CD4-positive, alpha-beta T cell treated with Interleukin-4 for 1 hour (primary cell): ENCODE measurements at regions not wholly inside any gene's neighbourhood (a gene's known extent, or its start where the extent isn't known, plus 50 kb on each side); places are given as distances from the start of the nearest gene placed in this dataset.

Experiments
- DNase-seq, 2 donors: peaks; one replicate each; pipeline ENCODE4 v3.0.0-alpha.2; 2020 to 2022

- DNase-seq, result no peak
These were observed 479.8 kb upstream of the SEMA3A start for GRCh38 chr7:84674236-84674913.

- DNase-seq, result no peak
These were observed 474.7 kb upstream of the SEMA3A start for GRCh38 chr7:84669177-84669732.

GRCh38 chr7:84668116-84668515, 473.5 kb upstream of the SEMA3A start:
- no peak for DNase-seq

DNA sequence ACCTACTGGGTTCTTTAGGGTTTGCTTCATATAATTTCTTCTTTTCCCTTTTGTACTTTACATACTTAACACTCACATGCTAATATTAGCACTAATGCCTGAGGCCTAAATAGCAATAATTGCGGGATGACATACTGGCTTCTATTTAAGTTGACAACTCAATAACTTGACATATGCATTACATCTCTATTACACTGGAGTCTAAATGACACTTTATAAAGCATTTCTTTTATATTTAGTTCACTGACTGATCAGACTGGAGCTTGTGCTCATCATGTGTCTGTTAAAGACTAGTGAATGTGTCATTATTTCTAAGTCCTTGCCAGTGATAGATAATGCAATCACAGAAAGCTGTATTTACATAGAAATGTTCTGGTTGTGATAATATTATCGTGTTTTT, 472.1 kb upstream of the SEMA3A start:
- DNase-seq, result no peak

DNA sequence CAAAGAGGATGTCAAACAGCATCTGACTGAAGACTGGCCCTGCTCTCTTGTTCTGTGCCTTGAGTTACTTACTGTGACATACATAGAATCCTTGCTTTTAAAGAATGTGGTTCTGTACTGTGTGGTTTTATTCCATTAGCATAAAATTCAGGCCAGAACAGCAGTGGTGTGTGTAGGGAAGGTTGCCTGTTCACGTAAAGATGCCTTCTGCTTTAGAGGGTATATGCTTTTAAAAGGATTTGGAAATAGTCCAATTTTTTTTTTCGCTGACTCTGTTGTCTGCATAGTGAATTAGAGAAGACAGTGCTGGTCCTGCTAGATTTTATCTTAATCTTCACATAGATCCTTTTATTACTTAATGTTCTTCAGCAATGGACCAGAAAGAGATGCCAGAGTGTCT, 470.8 kb upstream of the SEMA3A start:
- DNase-seq, result no peak

- no peak for DNase-seq
These were observed 470.0 kb upstream of the SEMA3A start for GRCh38 chr7:84664626-84665025.

DNA sequence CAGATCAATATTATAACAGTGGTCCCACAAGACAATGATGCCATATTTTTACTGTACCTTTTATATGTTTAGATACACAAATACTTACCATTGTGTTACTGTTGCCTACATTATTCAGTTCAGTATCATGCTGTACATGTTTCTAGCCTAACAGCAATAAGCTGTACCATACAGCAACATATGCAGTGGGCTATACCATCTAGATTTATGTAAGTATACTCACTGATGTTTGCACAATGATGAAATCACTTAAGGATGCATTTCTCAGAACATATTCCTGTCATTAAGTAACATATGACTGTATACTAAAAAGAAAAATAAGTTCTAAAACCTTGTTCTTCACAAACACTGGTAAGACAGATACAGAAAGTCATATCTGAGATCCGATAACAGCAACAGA, 468.6 kb upstream of the SEMA3A start:
- no peak for DNase-seq

DNA sequence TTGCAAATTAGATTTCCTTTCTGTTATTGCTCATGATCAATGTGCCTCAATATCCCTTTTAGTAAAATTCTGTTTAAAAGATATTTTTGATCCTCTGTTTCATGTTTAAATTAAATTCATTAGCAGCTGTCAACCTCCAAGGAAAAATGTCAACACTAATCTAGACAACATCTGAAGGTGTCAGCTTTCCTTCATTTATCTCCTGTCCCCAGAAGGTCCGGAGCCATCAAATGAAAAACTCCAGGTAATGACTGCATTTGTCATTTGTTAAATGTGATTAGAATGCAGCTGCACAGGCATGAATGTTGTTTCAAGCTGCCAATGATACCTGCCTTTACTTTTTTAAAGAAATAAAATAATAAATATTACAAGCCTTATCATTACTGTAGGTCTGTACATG, 463.7 kb upstream of the SEMA3A start:
- DNase-seq, result no peak

- no peak for DNase-seq
These were observed 459.7 kb upstream of the SEMA3A start for GRCh38 chr7:84654273-84654672.

DNA sequence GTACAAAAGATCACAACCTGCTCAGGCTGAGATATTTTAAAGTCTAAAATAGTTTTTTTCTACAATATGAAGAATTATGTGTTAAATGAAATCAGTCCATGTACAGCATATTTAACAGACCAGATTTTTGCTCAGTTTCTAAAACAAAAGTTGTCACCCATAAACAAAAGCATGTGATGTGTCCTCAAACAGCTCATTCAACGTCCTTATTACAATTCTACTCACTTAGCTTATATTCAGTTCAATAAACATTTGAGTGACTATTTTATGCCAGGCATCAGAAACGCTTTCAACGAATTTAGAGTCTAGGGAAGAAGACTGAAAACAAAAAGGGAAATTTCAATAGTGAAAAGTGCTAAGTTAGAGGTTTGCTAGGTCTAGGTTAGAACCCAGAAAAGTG, 457.3 kb upstream of the SEMA3A start:
- no peak for DNase-seq

DNA sequence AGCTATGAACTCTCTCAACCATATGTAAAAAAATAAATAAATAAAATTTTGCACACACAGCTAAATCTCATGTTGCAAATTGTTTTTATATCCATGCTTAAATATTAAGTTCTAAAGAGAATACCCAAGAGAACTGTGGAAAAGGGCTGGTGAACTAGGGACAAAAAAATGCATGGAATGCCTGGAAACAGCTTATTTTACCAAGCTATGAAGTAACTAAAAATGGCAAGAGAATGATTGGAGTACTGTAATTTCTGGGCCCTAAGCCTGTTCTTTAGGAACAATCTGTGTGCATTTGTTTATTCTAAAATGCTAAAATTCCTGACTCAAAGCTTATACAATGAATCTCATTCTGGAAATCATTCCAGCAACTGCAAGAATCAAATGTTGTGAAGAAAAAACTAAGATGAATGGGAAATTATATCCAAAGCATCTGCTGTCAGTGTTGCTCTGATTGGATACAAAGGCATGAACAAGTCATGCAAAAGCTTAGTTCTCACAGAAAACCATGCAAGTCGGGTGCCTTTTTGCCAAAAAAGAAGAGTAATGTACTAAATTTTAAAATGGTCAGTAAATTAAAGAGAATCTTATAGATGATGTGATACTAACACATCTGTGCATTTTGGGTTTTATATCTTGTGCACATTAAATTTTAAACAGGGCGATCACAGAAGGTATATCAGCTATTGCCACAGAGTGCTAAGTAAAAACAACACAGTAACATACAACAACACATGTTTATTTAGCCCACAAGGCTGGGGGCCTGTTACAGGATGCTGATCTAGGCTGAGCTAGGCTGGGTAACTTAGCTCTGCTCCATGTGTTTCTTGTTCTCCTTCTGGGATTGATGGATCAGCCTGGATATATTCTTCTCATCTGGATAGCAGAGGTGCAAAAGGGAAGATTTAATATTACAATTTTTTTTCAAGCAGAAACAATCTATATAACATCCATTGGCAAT, 453.5 kb upstream of the SEMA3A start:
- no peak for DNase-seq

DNA sequence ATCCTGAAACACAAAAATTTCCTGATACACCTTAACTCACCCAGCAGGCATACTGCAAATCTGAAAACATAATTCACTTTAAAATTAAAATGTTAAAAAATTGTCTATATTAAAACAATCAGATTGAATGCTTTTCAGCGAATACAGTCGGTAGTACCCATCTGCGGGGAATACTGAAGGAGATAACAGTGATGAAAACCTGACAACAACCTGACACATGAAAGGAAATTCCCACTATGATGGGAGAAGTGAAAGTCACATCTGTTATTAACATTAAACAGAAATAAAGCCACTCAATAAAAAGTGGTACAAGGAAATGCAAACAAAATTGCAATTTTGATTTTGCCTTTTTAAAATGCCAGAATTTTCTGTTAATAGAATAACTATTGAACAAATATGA, 448.0 kb upstream of the SEMA3A start:
- DNase-seq, result no peak

DNA sequence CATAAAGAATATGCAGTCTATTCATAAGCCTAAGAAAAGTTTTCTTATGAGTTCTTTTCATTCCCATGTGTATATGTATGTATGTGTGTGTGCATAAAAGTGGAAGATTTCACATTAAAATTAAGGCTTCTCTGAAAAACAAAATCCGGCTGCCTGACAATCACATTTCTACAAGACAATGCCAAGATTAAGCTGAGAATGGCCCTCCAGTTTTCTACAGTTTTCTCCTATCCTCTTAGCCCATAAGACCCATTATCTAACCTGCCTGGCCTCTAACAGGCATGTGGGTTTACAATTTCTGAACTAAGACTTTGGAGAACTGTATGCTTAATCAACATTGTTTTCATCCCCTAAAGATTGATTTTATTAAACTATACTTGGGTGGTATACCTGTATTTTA, 446.0 kb upstream of the SEMA3A start:
- no peak for DNase-seq

DNA sequence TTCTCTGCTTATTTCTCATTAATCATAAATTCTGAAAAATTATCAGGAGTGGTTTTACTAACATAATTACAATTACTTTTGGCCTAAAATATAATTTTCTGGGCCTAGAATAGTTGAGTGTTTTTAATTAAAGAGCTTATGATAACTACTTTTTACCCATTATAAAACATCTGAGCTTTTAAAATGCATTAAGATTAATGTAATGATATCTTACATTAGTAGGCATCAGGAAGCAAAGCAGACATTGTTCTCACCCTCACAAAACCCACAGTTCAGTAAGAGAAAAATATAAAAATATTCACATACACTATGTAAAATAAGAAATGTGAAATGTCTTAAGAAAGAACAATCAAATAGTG, 443.7 kb upstream of the SEMA3A start:
- DNase-seq, result no peak

GRCh38 chr7:84637568-84638338, 443.2 kb upstream of the SEMA3A start:
- no peak for DNase-seq

DNA sequence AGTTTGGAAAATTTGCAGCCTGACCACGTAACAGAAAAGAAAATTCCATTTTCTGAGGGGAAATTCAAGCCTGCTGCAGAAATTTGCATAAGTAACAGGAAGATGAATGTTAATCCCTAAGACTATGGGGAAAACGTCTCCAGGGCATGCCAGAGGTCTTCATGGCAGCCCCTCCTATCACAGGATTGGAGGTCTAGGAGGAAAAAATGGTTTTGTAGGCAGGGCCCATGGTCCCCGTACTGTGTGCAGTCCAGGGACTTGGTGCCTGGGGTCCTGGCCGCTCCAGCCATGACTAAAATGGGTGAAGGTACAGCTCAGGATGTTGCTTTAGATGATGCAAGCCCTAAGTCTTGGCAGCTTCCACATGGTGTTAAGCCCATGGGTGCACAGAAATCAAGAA, 437.3 kb upstream of the SEMA3A start:
- no peak for DNase-seq

DNA sequence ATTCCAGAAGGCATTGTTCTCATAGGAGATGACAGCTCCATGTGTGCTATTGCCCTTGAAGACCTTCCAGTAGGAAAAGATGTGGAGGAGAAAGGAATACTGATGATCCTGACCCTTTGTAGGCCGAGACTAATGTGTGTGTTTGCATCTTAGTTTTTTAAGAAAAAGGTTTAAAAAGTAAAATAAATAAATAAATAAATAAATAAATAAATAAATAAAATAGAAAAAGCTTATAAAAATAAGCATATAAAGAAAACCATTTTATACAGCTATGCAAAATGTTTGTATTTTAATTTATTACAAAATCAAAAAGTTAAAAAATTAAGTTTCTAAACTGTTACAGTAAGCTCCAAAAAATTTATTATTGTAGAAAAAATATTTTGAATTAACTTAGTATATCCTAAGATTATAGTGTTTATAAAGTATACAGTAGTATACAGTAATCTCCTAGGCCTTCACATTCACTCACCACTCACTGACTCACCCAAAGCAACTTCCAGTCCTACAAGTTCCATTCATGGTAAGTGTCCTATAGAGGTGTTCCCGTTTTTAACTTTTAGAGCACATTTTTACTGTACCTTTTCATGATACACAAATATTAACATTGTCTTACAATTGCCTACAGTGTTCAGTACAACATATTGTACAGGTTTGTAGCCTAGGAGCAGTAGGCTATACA, 435.2 kb upstream of the SEMA3A start:
- DNase-seq, result no peak

GRCh38 chr7:84629216-84629615, 434.6 kb upstream of the SEMA3A start:
- no peak for DNase-seq

DNA sequence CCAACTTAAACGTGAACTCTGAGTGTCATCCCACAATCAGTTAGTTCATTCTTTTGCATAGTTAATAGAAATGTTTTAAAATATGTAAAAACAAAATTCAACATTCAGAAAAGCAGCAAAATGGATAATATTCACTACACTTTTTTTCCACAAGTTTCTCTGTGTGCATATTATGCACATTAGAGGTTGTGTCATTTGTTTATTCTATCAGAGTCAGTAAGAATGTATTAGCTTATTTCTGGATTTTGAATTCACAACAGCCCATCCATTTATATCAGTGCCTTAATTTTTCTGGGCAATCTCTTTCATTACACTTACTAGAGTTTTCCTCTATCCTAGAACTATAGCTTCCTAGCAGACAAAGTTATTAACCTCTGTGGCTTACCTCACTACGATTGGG, 432.7 kb upstream of the SEMA3A start:
- no peak for DNase-seq

- no peak for DNase-seq
These were observed 430.3 kb upstream of the SEMA3A start for GRCh38 chr7:84624927-84625326.

DNA sequence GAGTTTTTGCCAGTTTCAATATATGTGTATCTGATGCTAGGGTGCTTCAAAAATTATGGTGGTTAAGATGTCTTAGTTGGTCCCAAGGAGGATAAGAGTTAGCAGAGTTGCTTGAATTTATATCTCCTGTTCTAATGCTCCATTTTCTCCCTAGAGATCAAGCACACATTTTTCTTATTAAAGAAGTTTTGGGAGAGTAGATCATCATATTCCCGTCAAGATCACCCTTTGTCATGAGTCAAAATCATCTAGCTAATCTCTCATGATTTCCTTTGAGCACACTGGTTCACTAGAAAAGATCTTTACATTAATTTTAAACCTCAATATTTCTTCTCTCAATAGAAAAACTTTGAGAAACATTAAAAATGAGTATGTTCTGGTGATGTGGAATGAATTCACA, 429.9 kb upstream of the SEMA3A start:
- DNase-seq, result no peak

DNA sequence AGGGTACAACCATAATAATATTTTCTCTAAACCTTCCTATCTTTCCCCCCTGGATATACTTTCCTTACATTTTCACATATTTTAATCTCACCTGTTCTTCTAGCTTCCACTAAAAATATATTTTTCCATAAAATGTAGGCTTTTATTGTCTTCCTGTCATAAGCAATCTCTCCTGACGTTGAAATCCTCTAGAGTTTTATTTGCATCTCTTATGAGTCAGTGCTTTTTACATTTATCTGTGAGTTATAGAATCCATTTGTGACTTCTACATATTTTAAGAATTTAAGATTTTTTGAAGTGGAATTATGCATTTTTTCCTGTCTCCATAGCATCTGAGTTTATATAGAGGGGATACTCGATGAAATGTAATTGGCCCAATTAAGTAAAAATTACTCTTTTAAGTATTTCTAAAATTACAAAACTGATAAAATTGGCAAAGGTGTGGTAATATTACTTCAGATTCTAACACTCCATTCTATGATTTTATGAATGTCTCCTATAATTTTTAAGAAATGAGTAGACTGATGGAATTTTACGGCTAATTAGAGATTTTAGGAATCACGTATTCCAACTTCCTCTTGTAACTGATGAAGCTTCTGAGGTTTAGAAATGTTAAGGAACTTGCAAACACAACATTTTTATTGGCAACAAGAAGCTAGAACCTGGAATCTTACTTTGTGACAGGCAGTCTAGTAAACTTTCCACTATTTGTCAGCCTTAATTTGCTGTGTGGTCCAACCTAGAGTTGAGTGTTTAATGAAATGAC, 422.9 kb upstream of the SEMA3A start:
- DNase-seq, result no peak
